Mammary epithelial cell (primary cell): ENCODE measurements at regions not wholly inside any gene's neighbourhood (a gene's known extent, or its start where the extent isn't known, plus 50 kb on each side); places are given as distances from the start of the nearest gene placed in this dataset.

Source experiments
- CTCF ChIP-seq, 2 donors: IDR thresholded peaks in 1 of 2; conservative IDR thresholded peaks in 1 of 2; 2 replicates each; pipeline ENCODE4 v1.5.1; 2011 to 2012; ENCODE audit warnings: inconsistent platforms in 2 of 2, low read length in 2 of 2, mild to moderate bottlenecking in 2 of 2, control low read depth in 1 of 2, low read depth in 1 of 2; ENCODE audit not compliant: insufficient read depth in 1 of 2; ENCODE audit errors: extremely low read depth in 1 of 2
- EZH2 ChIP-seq: IDR thresholded peaks from 2 replicates; pipeline ENCODE4 v1.6.1; 2012; ENCODE audit warnings: low read length, inconsistent platforms, borderline replicate concordance

- TF ChIP-seq EZH2: no peak
- TF ChIP-seq CTCF (conservative IDR thresholded peaks at IDR 0.05 in 1 of 2, IDR thresholded peaks at IDR 0.05 in 1 of 2; ENCODE audit: extremely low read depth in 1 of 2, insufficient read depth in 1 of 2, low read depth in 1 of 2, low read length in 2 of 2): no peak
Observed at GRCh38 chr5:166786178-166786577, 1505.3 kb upstream of the WWC1 start.
